ENCODE measurements at regions not wholly inside any gene's neighbourhood (a gene's known extent, or its start where the extent isn't known, plus 50 kb on each side); places are given as distances from the start of the nearest gene placed in this dataset.

DNA sequence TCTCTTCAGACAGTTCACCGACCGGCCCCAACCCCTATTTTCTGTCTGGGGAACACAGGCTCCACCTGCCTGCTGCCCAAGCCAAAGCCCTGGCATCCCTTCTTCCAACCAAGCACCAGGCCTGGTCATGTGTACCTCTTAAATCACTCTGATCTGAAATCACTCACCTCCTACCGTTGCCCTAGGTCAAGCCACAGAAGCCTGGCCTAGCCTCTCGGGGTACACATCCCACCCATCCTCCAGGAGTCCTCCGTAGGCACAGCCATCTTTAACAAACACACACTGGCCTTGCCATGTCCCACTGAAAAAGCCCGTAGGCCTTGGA, 81.8 kb downstream of the IRF2BPL start:
- intact Hi-C loops (cut with micrococcal nuclease; ENCODE audit: unreplicated experiment) = loop anchor here (1.0 to 2.0 kb wide), 3 partner anchors 19 to 82 kb away; partner anchors contain the start of gene IRF2BPL
- H3K27ac ChIP-seq (ENCODE audit: low read depth, low read length, poor library complexity, severe bottlenecking) = peak overlapping the region; percentile 98
- H3K4me3 ChIP-seq (ENCODE audit: low read depth, low read length, poor library complexity, severe bottlenecking) = peak overlapping the region; percentile 21
- ChIA-PET POLR2A (ENCODE audit: low non-redundant PET) (no interaction called here), CTCF (interaction anchor here (1.3 kb wide), 1 partner anchor 26 kb away, joined by 7 read pairs; no protein-coding TSS in a partner anchor)
- no peaks in the 10 kb centered on the region for H3K36me3 ChIP-seq (ENCODE audit: insufficient read depth, low read length, poor library complexity, severe bottlenecking)
- peaks cover 47% of the 10 kb centered on the region for H3K4me1 ChIP-seq (ENCODE audit: insufficient read depth, low read length, poor library complexity, severe bottlenecking)
- DNase-seq (ENCODE audit: low spot score) = no peak
- no TSS peak for BruUV-seq (replicated peaks)
- H3K27me3 ChIP-seq (replicated peaks; ENCODE audit: insufficient read depth, low read depth, low read length, poor library complexity) = no peaks in the 10 kb centered on the region
- TF ChIP-seq EZH2 (IDR thresholded peaks at IDR 0.05; ENCODE audit: borderline replicate concordance, low read depth, low read length, poor library complexity, severe bottlenecking) = no peak
- TF ChIP-seq, protein P1, sequence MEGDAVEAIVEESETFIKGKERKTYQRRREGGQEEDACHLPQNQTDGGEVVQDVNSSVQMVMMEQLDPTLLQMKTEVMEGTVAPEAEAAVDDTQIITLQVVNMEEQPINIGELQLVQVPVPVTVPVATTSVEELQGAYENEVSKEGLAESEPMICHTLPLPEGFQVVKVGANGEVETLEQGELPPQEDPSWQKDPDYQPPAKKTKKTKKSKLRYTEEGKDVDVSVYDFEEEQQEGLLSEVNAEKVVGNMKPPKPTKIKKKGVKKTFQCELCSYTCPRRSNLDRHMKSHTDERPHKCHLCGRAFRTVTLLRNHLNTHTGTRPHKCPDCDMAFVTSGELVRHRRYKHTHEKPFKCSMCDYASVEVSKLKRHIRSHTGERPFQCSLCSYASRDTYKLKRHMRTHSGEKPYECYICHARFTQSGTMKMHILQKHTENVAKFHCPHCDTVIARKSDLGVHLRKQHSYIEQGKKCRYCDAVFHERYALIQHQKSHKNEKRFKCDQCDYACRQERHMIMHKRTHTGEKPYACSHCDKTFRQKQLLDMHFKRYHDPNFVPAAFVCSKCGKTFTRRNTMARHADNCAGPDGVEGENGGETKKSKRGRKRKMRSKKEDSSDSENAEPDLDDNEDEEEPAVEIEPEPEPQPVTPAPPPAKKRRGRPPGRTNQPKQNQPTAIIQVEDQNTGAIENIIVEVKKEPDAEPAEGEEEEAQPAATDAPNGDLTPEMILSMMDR (conservative IDR thresholded peaks at IDR 0.05; ENCODE audit: low read depth, low read length) = no peak
- no peaks in the 10 kb centered on the region for H3K9me3 ChIP-seq (ENCODE audit: low read depth, low read length, poor library complexity, severe bottlenecking)

DNA sequence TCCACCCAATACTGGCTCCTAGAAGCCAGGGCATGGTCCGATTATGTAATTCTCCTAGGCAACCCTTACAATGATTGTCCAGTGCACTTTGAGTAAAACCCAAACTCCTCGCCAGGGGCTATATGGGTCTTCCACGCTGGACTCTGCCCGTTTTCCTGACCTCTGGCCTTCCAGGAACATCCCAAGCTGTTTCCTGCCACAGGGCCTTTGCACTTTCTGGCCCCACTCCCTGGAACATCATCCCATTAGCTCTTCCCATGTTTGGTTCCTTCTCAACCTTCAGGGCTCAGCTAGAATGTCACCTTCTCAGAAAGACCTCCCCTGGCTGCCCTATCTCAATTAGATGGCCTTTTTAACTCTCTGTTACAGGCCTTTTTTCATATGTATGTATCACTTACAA, 85.4 kb downstream of the IRF2BPL start:
- intact Hi-C loops (cut with micrococcal nuclease; ENCODE audit: unreplicated experiment) = no loop called here
- ChIA-PET CTCF (no interaction called here), POLR2A (ENCODE audit: low non-redundant PET) (no interaction called here)
- Histone ChIP-seq H3K27ac (ENCODE audit: low read depth, low read length, poor library complexity, severe bottlenecking) (no peak overlapping the region), H3K9me3 (ENCODE audit: low read depth, low read length, poor library complexity, severe bottlenecking) (no peaks in the 10 kb centered on the region), H3K36me3 (ENCODE audit: insufficient read depth, low read length, poor library complexity, severe bottlenecking) (no peaks in the 10 kb centered on the region), H3K4me1 (ENCODE audit: insufficient read depth, low read length, poor library complexity, severe bottlenecking) (peaks cover 19% of the 10 kb centered on the region), H3K27me3 (replicated peaks; ENCODE audit: insufficient read depth, low read depth, low read length, poor library complexity) (no peaks in the 10 kb centered on the region), H3K4me3 (ENCODE audit: low read depth, low read length, poor library complexity, severe bottlenecking) (no peak overlapping the region)
- no TSS peak for BruUV-seq (replicated peaks)
- TF ChIP-seq, protein P1 (conservative IDR thresholded peaks at IDR 0.05; ENCODE audit: low read depth, low read length) = no peak
- TF ChIP-seq EZH2 (IDR thresholded peaks at IDR 0.05; ENCODE audit: borderline replicate concordance, low read depth, low read length, poor library complexity, severe bottlenecking) = no peak
- DNase-seq (ENCODE audit: low spot score) = no peak

DNA sequence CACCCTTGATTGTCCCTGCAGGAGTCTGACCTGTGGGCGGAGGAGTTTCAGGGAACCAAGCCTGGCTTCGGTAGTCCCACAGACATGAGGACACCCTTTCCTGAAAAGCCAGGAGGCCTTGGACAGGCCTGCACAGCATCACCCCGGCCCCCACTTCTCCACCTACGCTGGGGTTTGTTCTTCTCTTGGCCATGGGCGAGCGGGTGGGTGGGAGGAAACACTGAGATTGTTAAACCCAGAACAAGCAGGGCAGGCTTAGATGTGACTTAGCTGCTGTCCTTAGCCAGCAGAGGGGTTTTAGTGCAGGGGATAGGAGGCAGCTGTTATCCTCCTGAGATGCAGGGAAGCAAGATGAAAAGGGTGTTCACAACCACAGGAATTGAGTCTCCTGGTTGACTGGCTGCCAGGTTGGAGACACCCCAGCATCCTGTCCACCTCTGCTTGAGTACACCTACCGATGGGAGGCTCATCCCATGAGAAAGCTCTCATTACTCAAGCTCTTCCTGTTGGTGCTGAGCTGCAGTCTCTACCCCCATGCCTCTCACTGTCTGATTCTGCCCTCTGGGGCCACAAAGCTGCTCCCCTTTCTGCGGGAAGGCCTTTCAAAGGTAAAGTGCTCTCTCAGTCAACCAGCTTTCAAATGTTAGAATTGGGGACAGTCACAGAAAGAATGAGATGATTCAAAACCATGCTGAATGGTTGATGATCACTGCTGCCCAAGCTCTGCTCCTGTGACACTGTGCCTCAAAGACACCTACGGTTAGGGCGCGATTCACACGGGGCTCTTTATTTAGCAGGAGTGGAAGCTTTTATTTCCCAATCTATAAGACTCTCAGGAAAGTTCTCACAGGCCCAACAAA, 86.3 kb downstream of the IRF2BPL start:
- H3K4me1 ChIP-seq (ENCODE audit: insufficient read depth, low read length, poor library complexity, severe bottlenecking) = peaks cover 20% of the 10 kb centered on the region
- intact Hi-C loops (cut with micrococcal nuclease; ENCODE audit: unreplicated experiment) = no loop called here
- H3K9me3 ChIP-seq (ENCODE audit: low read depth, low read length, poor library complexity, severe bottlenecking) = no peaks in the 10 kb centered on the region
- no TSS peak for BruUV-seq (replicated peaks)
- H3K27ac ChIP-seq (ENCODE audit: low read depth, low read length, poor library complexity, severe bottlenecking) = peak overlapping the region; percentile 40
- H3K36me3 ChIP-seq (ENCODE audit: insufficient read depth, low read length, poor library complexity, severe bottlenecking) = no peaks in the 10 kb centered on the region
- no peaks in the 10 kb centered on the region for H3K27me3 ChIP-seq (replicated peaks; ENCODE audit: insufficient read depth, low read depth, low read length, poor library complexity)
- TF ChIP-seq EZH2 (IDR thresholded peaks at IDR 0.05; ENCODE audit: borderline replicate concordance, low read depth, low read length, poor library complexity, severe bottlenecking) = no peak
- TF ChIP-seq, protein P1 (conservative IDR thresholded peaks at IDR 0.05; ENCODE audit: low read depth, low read length) = no peak
- no peak for DNase-seq (ENCODE audit: low spot score)
- CTCF ChIA-PET = interaction anchor here (0.5 kb wide), 1 partner anchor 70 kb away, joined by 12 read pairs; no protein-coding TSS in a partner anchor
- POLR2A ChIA-PET (ENCODE audit: low non-redundant PET) = no interaction called here
- H3K4me3 ChIP-seq (ENCODE audit: low read depth, low read length, poor library complexity, severe bottlenecking) = no peak overlapping the region

Measured in A673 (cell line).